OCI-LY1 (cell line): ENCODE measurements at regions not wholly inside any gene's neighbourhood (a gene's known extent, or its start where the extent isn't known, plus 50 kb on each side); places are given as distances from the start of the nearest gene placed in this dataset.
"Not testable (repeated sequence)": the region's sequence is repeated elsewhere in the genome, so short reads cannot be mapped to it uniquely, and the experiment has no call there.

Experiments
- H2AFZ ChIP-seq: fragments of 200-600 bp; sonication (generic), shearing (Covaris generic); 2 replicates; pipeline ENCODE4 v1.6.0; 2014; ENCODE audit warnings: antibody characterized with exemption, mild to moderate bottlenecking, low read length
- H3F3A ChIP-seq: fragments of 200-600 bp; sonication (generic), shearing (Covaris generic); 2 replicates; pipeline ENCODE4 v1.6.0; 2014; ENCODE audit warnings: mild to moderate bottlenecking, antibody characterized with exemption, low read length, moderate library complexity; ENCODE audit not compliant: insufficient read depth
- H3K27ac ChIP-seq: fragments of 200-600 bp; sonication (generic); 2 replicates; pipeline ENCODE4 v1.5.1; 2014; ENCODE audit warnings: low read length, mixed run types, mild to moderate bottlenecking, low read depth; ENCODE audit not compliant: poor library complexity, severe bottlenecking
- H3K27me3 ChIP-seq: fragments of 200-600 bp; sonication (generic); 2 replicates; pipeline ENCODE4 v1.6.0; 2014; ENCODE audit warnings: antibody characterized with exemption, mild to moderate bottlenecking, low read length, moderate library complexity; ENCODE audit not compliant: insufficient read depth
- H3K36me3 ChIP-seq: fragments of 200-600 bp; sonication (generic); 2 replicates; pipeline ENCODE4 v1.6.1; 2014; ENCODE audit warnings: mild to moderate bottlenecking, antibody characterized with exemption, low read length, moderate library complexity, mixed read lengths; ENCODE audit not compliant: insufficient read depth
- H3K4me1 ChIP-seq: fragments of 200-600 bp; sonication (generic); 2 replicates; pipeline ENCODE4 v1.5.1; 2014; ENCODE audit warnings: mild to moderate bottlenecking, low read length, moderate library complexity; ENCODE audit not compliant: insufficient read depth, severe bottlenecking
- H3K4me2 ChIP-seq: fragments of 200-600 bp; sonication (generic), shearing (Covaris generic); 2 replicates; pipeline ENCODE4 v1.6.1; 2014; ENCODE audit warnings: low read length
- H3K4me3 ChIP-seq: fragments of 200-600 bp; sonication (generic); 2 replicates; pipeline ENCODE4 v1.5.1; 2014; ENCODE audit warnings: low read length, low read depth, mild to moderate bottlenecking, mixed read lengths; ENCODE audit not compliant: poor library complexity, severe bottlenecking
- H3K79me2 ChIP-seq: fragments of 200-600 bp; shearing (Covaris generic); 2 replicates; pipeline ENCODE4 v1.6.1; 2016; ENCODE audit warnings: mixed run types, low read length, mixed read lengths; ENCODE audit not compliant: insufficient read depth
- H3K9ac ChIP-seq: fragments of 200-600 bp; sonication (generic), shearing (Covaris generic); 2 replicates; pipeline ENCODE4 v1.6.1; 2014; ENCODE audit warnings: mild to moderate bottlenecking, low read length, mixed read lengths
- H3K9me2 ChIP-seq: fragments of 200-600 bp; sonication (generic), shearing (Covaris generic); 2 replicates; pipeline ENCODE4 v1.6.1; 2014; ENCODE audit warnings: low read depth, mild to moderate bottlenecking, low read length, mixed read lengths
- H3K9me3 ChIP-seq: fragments of 200-600 bp; shearing (Covaris generic); 2 replicates; pipeline ENCODE4 v1.6.1; 2014; ENCODE audit warnings: low read length, mixed read lengths
- H4K20me1 ChIP-seq: fragments of 200-600 bp; sonication (generic), shearing (Covaris generic); 2 replicates; pipeline ENCODE4 v1.6.0; 2016; ENCODE audit warnings: mild to moderate bottlenecking, low read length; ENCODE audit not compliant: insufficient read depth
- CTCF ChIP-seq: fragments of 200-600 bp; sonication (generic), shearing (Covaris generic); IDR thresholded peaks from 2 replicates; pipeline ENCODE4 v1.5.1; 2017; ENCODE audit warnings: mild to moderate bottlenecking, antibody characterized with exemption, low read length, moderate library complexity, mixed read lengths
- EZH2 ChIP-seq: fragments of 200-600 bp; sonication (generic), shearing (Covaris generic); IDR thresholded peaks from 2 replicates; pipeline ENCODE4 v1.8.0; 2017; ENCODE audit warnings: borderline replicate concordance, mixed run types, mild to moderate bottlenecking, antibody characterized with exemption, low read length, moderate library complexity, mixed read lengths

GRCh38 chr1:181239086-181239485, 150.6 kb downstream of the IER5 start:
- H3K27ac ChIP-seq: no peak overlapping the region
- no peaks in the 10 kb centered on the region for H3K9me2 ChIP-seq
- no peak for TF ChIP-seq EZH2
- no peak for TF ChIP-seq CTCF
- no peaks in the 10 kb centered on the region for H3K27me3 ChIP-seq
- no peak overlapping the region for H3K9ac ChIP-seq
- no peaks in the 10 kb centered on the region for H3K79me2 ChIP-seq
- no peak overlapping the region for H3K4me3 ChIP-seq
- H4K20me1 ChIP-seq: no peaks in the 10 kb centered on the region
- H3K36me3 ChIP-seq: no peaks in the 10 kb centered on the region
- no peaks in the 10 kb centered on the region for H3K4me1 ChIP-seq
- no peaks in the 10 kb centered on the region for H3K9me3 ChIP-seq
- no peak overlapping the region for H3K4me2 ChIP-seq
- no peaks in the 10 kb centered on the region for H3F3A ChIP-seq
- no peak overlapping the region for H2AFZ ChIP-seq

- not testable (repeated sequence) for H3K4me1 ChIP-seq, H3K4me3 ChIP-seq, H3K4me2 ChIP-seq, H3K79me2 ChIP-seq, H4K20me1 ChIP-seq, H2AFZ ChIP-seq, H3K27me3 ChIP-seq, H3F3A ChIP-seq, H3K9me3 ChIP-seq, H3K27ac ChIP-seq, H3K9ac ChIP-seq, H3K36me3 ChIP-seq, H3K9me2 ChIP-seq
Measured at GRCh38 chr1:181246320-181246719, 157.8 kb downstream of the IER5 start.

- not testable (repeated sequence) for H3K36me3 ChIP-seq, H3K4me2 ChIP-seq, H3F3A ChIP-seq, H4K20me1 ChIP-seq, H3K9ac ChIP-seq, H3K79me2 ChIP-seq, H3K27ac ChIP-seq, H3K27me3 ChIP-seq, H2AFZ ChIP-seq, H3K4me1 ChIP-seq, H3K4me3 ChIP-seq, H3K9me2 ChIP-seq, H3K9me3 ChIP-seq
Measured at GRCh38 chr1:181248361-181248760, 159.9 kb downstream of the IER5 start.

- Histone ChIP-seq H3K9me2 (no peaks in the 10 kb centered on the region), H3K79me2 (no peaks in the 10 kb centered on the region), H3K9ac (no peak overlapping the region), H3K36me3 (no peaks in the 10 kb centered on the region), H3K4me2 (no peak overlapping the region), H3F3A (no peaks in the 10 kb centered on the region), H3K4me1 (no peaks in the 10 kb centered on the region), H3K27me3 (no peaks in the 10 kb centered on the region), H3K9me3 (no peaks in the 10 kb centered on the region), H3K27ac (no peak overlapping the region), H2AFZ (no peak overlapping the region), H4K20me1 (no peaks in the 10 kb centered on the region), H3K4me3 (no peak overlapping the region)
- TF ChIP-seq EZH2 (no peak), CTCF (no peak)
Measured at GRCh38 chr1:181249186-181249585, 160.7 kb downstream of the IER5 start.
